ENCODE measurements at regions not wholly inside any gene's neighbourhood (a gene's known extent, or its start where the extent isn't known, plus 50 kb on each side); places are given as distances from the start of the nearest gene placed in this dataset.

DNA sequence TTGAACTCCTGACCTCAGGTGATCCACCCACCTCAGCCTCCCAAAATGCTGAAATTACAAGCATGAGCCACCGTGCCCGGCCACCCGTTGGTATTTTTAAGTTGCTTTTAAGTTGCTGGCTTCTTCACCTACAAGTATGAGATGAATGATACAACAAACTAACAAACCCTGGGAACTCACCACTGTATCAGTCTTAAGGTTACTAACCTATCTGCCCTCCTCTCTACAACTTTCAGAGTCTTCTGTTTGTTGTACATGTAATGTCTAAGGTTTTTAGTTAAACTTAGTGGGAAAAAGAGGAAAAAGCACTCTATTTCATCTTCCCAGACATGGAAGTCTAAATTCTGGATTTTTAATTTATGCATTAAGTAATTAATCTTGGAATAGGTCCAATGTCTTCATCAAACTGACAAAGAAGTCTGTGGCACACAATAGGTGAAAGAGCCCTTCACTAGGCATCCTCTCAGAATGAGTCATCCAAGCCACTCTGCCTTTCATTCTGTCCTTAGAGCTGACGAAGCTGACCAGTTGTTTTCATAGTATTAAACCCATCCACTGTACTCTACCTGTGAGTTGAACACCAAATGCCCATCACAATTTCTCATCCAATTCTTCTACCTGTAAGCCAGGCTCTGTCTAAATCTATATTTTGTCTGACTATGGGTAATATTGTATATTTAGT, 936.1 kb downstream of the TUSC7 start:
- no peaks in the 10 kb centered on the region; a peak in 1 of 4 replicates for H3K4me1 ChIP-seq (ENCODE audit: control insufficient read depth in 1 of 2, insufficient read depth in 2 of 2, low read depth in 1 of 2, low read length in 1 of 2)
- no peak overlapping the region for H3K9ac ChIP-seq
- H3F3A ChIP-seq (replicated peaks; ENCODE audit: insufficient read depth): no peaks in the 10 kb centered on the region
- TF ChIP-seq FOSL2 (IDR thresholded peaks at IDR 0.05; ENCODE audit: borderline replicate concordance, low read depth): peak; percentile 20; the same call in 1 of the 2 replicates
- TF ChIP-seq NRF1 (IDR thresholded peaks at IDR 0.05; ENCODE audit: low read depth, low read length): no peak
- TF ChIP-seq TAF1 (IDR thresholded peaks at IDR 0.05; ENCODE audit: borderline replicate concordance, low read depth, low read length): no peak
- no peak for TF ChIP-seq MEF2A (IDR thresholded peaks at IDR 0.05; ENCODE audit: borderline replicate concordance, low read depth)
- TF ChIP-seq JUND (IDR thresholded peaks at IDR 0.05): no peak
- TF ChIP-seq NFIC (IDR thresholded peaks at IDR 0.05; ENCODE audit: borderline replicate concordance): no peak
- TF ChIP-seq MXI1 (IDR thresholded peaks at IDR 0.05; ENCODE audit: low read depth, low read length): no peak
- H3K79me2 ChIP-seq (ENCODE audit: insufficient read depth): no peaks in the 10 kb centered on the region
- 87% methylated on average over 4 of the region's 4 CpGs for WGBS (ENCODE audit: low lambda C conversion rate)
- H3K4me2 ChIP-seq: no peak overlapping the region
- H3K36me3 ChIP-seq (replicated peaks in 1 of 2; ENCODE audit: control insufficient read depth in 1 of 2, insufficient read depth in 2 of 2, low read length in 1 of 2): no peaks in the 10 kb centered on the region
- no peaks in the 10 kb centered on the region for H4K20me1 ChIP-seq (ENCODE audit: insufficient read depth)
- DNase-seq: no peak
- ChIA-PET POLR2A (no interaction called here), CTCF (no interaction called here)
- no peak overlapping the region for H3K4me3 ChIP-seq (ENCODE audit: low read depth in 2 of 2, low read length in 1 of 2)
- H3K27me3 ChIP-seq (ENCODE audit: insufficient read depth): no peaks in the 10 kb centered on the region
- no peaks in the 10 kb centered on the region for H3K9me3 ChIP-seq
- H3K9me2 ChIP-seq: no peaks in the 10 kb centered on the region
- no peak overlapping the region for H2AFZ ChIP-seq (ENCODE audit: low read depth)
- H3K27ac ChIP-seq (ENCODE audit: low read depth in 2 of 2, low read length in 1 of 2): no peak overlapping the region

DNA sequence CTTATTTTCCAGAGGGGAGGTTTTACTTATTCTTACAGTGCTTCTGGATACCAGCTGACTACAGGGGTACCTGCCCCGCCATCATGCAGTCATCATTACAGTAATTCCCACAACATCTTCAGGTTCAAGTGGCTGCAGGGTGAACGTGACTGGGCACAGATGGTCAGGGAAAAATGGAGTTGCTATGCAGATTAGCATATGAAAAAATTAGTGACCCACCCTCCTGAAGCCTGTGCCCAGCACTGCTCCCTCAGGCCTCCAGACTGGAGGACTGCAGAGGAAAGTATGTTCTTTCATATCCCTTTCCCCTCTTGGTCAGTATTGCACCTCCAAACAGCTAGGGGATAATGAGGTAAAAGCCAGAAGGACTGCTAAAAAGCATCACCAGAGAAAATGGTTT, 937.9 kb downstream of the TUSC7 start:
- Histone ChIP-seq H3K27ac (ENCODE audit: low read depth in 2 of 2, low read length in 1 of 2) (no peak overlapping the region; a peak in 1 of 4 replicates), H3K4me1 (ENCODE audit: control insufficient read depth in 1 of 2, insufficient read depth in 2 of 2, low read depth in 1 of 2, low read length in 1 of 2) (no peaks in the 10 kb centered on the region; a peak in 1 of 4 replicates), H3K4me3 (ENCODE audit: low read depth in 2 of 2, low read length in 1 of 2) (no peak overlapping the region), H3K9ac (no peak overlapping the region), H3K36me3 (replicated peaks in 1 of 2; ENCODE audit: control insufficient read depth in 1 of 2, insufficient read depth in 2 of 2, low read length in 1 of 2) (no peaks in the 10 kb centered on the region), H3K27me3 (ENCODE audit: insufficient read depth) (no peaks in the 10 kb centered on the region), H3K9me3 (no peaks in the 10 kb centered on the region), H3F3A (replicated peaks; ENCODE audit: insufficient read depth) (no peaks in the 10 kb centered on the region), H4K20me1 (ENCODE audit: insufficient read depth) (no peaks in the 10 kb centered on the region), H3K79me2 (ENCODE audit: insufficient read depth) (no peaks in the 10 kb centered on the region), H3K4me2 (no peak overlapping the region), H2AFZ (ENCODE audit: low read depth) (no peak overlapping the region), H3K9me2 (no peaks in the 10 kb centered on the region)
- CTCF ChIA-PET: no interaction called here
- DNase-seq: no peak
- POLR2A ChIA-PET: no interaction called here
- TF ChIP-seq RXRA (IDR thresholded peaks at IDR 0.05; ENCODE audit: borderline replicate concordance, low read depth) (no peak), RFX5 (IDR thresholded peaks at IDR 0.05; ENCODE audit: low read length) (no peak), EP300 (IDR thresholded peaks at IDR 0.05; ENCODE audit: borderline replicate concordance in 1 of 2, low read depth in 1 of 2, low read length in 1 of 2) (no peak), MXI1 (IDR thresholded peaks at IDR 0.05; ENCODE audit: low read depth, low read length) (no peak), JUND (IDR thresholded peaks at IDR 0.05) (no peak), CHD2 (IDR thresholded peaks at IDR 0.05; ENCODE audit: low read length, partially characterized antibody) (no peak), FOXM1 (IDR thresholded peaks at IDR 0.05; ENCODE audit: low read depth) (no peak), MEF2A (IDR thresholded peaks at IDR 0.05; ENCODE audit: borderline replicate concordance, low read depth) (no peak), YY1 (IDR thresholded peaks at IDR 0.05; ENCODE audit: low read depth) (no peak), GABPA (IDR thresholded peaks at IDR 0.05; ENCODE audit: low read depth) (no peak), EZH2phosphoT487 (IDR thresholded peaks at IDR 0.05; ENCODE audit: borderline replicate concordance, low read depth) (no peak), SMC3 (IDR thresholded peaks at IDR 0.05; ENCODE audit: low read depth, low read length) (no peak)
- TF ChIP-seq, protein P1, sequence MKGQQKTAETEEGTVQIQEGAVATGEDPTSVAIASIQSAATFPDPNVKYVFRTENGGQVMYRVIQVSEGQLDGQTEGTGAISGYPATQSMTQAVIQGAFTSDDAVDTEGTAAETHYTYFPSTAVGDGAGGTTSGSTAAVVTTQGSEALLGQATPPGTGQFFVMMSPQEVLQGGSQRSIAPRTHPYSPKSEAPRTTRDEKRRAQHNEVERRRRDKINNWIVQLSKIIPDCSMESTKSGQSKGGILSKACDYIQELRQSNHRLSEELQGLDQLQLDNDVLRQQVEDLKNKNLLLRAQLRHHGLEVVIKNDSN (IDR thresholded peaks at IDR 0.05; ENCODE audit: borderline replicate concordance, low read depth): no peak
- TF ChIP-seq, protein P2, sequence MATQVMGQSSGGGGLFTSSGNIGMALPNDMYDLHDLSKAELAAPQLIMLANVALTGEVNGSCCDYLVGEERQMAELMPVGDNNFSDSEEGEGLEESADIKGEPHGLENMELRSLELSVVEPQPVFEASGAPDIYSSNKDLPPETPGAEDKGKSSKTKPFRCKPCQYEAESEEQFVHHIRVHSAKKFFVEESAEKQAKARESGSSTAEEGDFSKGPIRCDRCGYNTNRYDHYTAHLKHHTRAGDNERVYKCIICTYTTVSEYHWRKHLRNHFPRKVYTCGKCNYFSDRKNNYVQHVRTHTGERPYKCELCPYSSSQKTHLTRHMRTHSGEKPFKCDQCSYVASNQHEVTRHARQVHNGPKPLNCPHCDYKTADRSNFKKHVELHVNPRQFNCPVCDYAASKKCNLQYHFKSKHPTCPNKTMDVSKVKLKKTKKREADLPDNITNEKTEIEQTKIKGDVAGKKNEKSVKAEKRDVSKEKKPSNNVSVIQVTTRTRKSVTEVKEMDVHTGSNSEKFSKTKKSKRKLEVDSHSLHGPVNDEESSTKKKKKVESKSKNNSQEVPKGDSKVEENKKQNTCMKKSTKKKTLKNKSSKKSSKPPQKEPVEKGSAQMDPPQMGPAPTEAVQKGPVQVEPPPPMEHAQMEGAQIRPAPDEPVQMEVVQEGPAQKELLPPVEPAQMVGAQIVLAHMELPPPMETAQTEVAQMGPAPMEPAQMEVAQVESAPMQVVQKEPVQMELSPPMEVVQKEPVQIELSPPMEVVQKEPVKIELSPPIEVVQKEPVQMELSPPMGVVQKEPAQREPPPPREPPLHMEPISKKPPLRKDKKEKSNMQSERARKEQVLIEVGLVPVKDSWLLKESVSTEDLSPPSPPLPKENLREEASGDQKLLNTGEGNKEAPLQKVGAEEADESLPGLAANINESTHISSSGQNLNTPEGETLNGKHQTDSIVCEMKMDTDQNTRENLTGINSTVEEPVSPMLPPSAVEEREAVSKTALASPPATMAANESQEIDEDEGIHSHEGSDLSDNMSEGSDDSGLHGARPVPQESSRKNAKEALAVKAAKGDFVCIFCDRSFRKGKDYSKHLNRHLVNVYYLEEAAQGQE (IDR thresholded peaks at IDR 0.05; ENCODE audit: low read depth, low read length): no peak
- 70% methylated on average over 2 of the region's 2 CpGs for WGBS (ENCODE audit: low lambda C conversion rate)
